AG04450 (cell line): ENCODE measurements at regions not wholly inside any gene's neighbourhood (a gene's known extent, or its start where the extent isn't known, plus 50 kb on each side); places are given as distances from the start of the nearest gene placed in this dataset.

ENCODE experiments used
- CTCF ChIA-PET: fragments of 300-600, 350-600 bp; formaldehyde crosslinking; extraction: SDS; loops from one replicate; lab custom pipeline; 2022; ENCODE audit warnings: antibody characterized with exemption, inconsistent platforms; lab: Charles Lee
- POLR2A ChIA-PET: fragments of 350-600 bp; formaldehyde crosslinking; extraction: SDS; loops from one replicate; lab custom pipeline; 2021; ENCODE audit warnings: antibody characterized with exemption, inconsistent platforms; lab: Yijun Ruan, JAX
- DNase-seq: peaks from one replicate; pipeline ENCODE4 v3.0.0-alpha.2; 2011; ENCODE audit warnings: low read depth, low spot score
- H3K27ac ChIP-seq: one replicate; pipeline ENCODE4 v1.5.1; 2012; ENCODE audit warnings: low read depth, low read length, control low read depth
- H3K27me3 ChIP-seq: one replicate; pipeline ENCODE4 v1.6.0; 2012; ENCODE audit warnings: low read length; ENCODE audit not compliant: control insufficient read depth, insufficient read depth
- H3K4me3 ChIP-seq: 2 replicates; pipeline ENCODE4 v1.5.1; 2011; ENCODE audit warnings: mild to moderate bottlenecking, low read depth, low read length, control low read depth
- H3K9me3 ChIP-seq: 2 replicates; pipeline ENCODE4 v1.5.1; 2012; ENCODE audit warnings: low read length; ENCODE audit not compliant: control insufficient read depth, insufficient read depth
- TF ChIP-seq, protein P1 (sequence below): IDR thresholded peaks from 2 replicates; pipeline ENCODE4 v1.5.1; 2011; ENCODE audit warnings: low read depth, low read length, control low read depth, inconsistent platforms

- TF ChIP-seq, protein P1, sequence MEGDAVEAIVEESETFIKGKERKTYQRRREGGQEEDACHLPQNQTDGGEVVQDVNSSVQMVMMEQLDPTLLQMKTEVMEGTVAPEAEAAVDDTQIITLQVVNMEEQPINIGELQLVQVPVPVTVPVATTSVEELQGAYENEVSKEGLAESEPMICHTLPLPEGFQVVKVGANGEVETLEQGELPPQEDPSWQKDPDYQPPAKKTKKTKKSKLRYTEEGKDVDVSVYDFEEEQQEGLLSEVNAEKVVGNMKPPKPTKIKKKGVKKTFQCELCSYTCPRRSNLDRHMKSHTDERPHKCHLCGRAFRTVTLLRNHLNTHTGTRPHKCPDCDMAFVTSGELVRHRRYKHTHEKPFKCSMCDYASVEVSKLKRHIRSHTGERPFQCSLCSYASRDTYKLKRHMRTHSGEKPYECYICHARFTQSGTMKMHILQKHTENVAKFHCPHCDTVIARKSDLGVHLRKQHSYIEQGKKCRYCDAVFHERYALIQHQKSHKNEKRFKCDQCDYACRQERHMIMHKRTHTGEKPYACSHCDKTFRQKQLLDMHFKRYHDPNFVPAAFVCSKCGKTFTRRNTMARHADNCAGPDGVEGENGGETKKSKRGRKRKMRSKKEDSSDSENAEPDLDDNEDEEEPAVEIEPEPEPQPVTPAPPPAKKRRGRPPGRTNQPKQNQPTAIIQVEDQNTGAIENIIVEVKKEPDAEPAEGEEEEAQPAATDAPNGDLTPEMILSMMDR: no peak
- no peak overlapping the region for H3K4me3 ChIP-seq
- POLR2A ChIA-PET: interaction anchor here (0.6 kb wide), 2 partner anchors 13 to 22 kb away, joined by 3 read pairs; no protein-coding TSS in a partner anchor
- no peaks in the 10 kb centered on the region for H3K27me3 ChIP-seq
- CTCF ChIA-PET: no interaction called here
- H3K9me3 ChIP-seq: peaks cover 5% of the 10 kb centered on the region; the same call in 1 of the 2 replicates
- H3K27ac ChIP-seq: no peak overlapping the region
- no peak for DNase-seq
Measured at GRCh38 chr6:165825256-165825815, 162.3 kb upstream of the PDE10A start.

DNA sequence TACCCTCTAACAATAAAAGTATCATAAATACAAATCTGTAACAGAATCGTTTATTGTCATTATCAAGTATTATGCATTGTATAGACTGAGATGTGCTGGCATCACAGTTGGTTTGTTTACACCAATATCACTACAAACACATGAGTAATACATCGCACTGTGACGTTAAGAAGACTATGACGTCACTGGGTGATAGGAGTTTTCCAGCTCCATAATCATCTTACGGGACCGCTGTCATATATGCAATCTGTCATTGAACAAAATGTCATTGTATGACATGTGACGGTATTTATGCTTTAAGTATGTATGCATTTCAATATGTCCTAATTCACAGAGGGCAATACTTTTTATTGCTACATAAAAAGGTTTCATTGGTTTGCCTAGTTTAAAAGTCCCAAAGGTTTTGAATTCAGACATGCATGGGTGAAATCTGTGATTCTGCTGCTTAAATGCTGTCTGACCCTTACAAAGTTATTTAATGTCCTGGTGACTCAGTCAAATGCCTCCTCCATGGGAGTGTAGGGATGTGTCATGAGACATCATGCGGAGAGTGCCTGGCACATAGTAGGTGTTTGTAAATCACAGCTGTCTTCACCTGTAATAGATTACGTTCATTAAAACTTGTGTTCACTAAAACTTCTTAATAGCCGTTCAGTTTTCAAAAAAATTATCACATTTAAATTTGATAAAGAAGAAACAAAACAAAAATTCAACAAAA is 160.7 kb upstream of the PDE10A start:
- Histone ChIP-seq H3K4me3 (no peak overlapping the region), H3K27me3 (no peaks in the 10 kb centered on the region), H3K27ac (no peak overlapping the region), H3K9me3 (peaks cover 8% of the 10 kb centered on the region; the same call in 1 of the 2 replicates)
- no peak for DNase-seq
- ChIA-PET POLR2A (no interaction called here), CTCF (interaction anchor here (0.9 kb wide), 1 partner anchor 384 kb away, joined by 3 read pairs; no protein-coding TSS in a partner anchor)
- TF ChIP-seq, protein P1: no peak

DNA sequence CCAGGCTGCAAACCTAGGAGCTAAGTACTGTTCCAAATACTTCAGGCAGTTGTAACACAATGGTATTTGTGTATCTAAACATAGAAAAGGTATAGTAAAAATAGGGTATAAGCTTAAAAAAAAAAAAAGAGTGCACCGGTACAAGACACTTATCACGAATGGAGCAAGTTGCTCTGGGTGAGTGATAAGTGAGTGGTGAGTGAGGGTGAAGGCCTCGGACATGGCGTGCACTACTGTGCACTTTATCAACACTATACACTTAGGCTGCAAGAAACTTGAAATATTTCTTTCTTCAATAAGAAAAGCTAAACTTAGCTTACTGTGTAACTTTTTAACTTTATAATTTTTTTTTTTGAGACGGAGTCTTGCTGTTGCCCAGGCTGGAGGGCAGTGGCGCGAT is 159.5 kb upstream of the PDE10A start:
- H3K9me3 ChIP-seq: peaks cover 8% of the 10 kb centered on the region; the same call in 1 of the 2 replicates
- ChIA-PET CTCF (interaction anchor here (0.9 to 1.0 kb wide), 2 partner anchors 27 to 383 kb away, joined by 3 read pairs; no protein-coding TSS in a partner anchor), POLR2A (no interaction called here)

DNA sequence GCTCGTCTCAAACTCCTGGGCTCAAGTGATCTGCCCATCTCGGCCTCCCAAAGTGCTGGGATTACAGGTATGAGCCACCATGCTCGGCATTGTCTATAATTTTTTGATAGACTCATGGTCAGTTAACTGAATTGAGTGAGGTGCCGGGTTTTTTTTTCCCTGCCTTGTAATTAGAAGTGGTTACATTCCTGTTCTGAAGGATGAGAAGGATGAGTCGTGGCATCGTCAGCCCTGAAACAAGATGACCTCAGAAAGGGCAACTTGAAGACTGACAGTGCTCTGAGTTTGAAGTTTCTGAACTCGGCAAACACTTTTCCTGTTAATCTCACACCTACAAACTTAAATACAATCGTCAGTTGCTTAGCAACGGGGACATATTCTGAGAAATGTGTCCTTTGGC is 158.7 kb upstream of the PDE10A start:
- H3K4me3 ChIP-seq: no peak overlapping the region
- peaks cover under 1% of the 10 kb centered on the region for H3K27me3 ChIP-seq
- TF ChIP-seq, protein P1: no peak
- peaks cover 3% of the 10 kb centered on the region; the same call in 1 of the 2 replicates for H3K9me3 ChIP-seq
- ChIA-PET POLR2A (no interaction called here), CTCF (no interaction called here)
- DNase-seq: no peak
- no peak overlapping the region for H3K27ac ChIP-seq

More for the DNA sequence above, 159.5 kb upstream of the PDE10A start:
- Histone ChIP-seq H3K27me3 (no peaks in the 10 kb centered on the region), H3K4me3 (no peak overlapping the region), H3K27ac (no peak overlapping the region)
- DNase-seq: no peak
- TF ChIP-seq, protein P1: no peak

DNA sequence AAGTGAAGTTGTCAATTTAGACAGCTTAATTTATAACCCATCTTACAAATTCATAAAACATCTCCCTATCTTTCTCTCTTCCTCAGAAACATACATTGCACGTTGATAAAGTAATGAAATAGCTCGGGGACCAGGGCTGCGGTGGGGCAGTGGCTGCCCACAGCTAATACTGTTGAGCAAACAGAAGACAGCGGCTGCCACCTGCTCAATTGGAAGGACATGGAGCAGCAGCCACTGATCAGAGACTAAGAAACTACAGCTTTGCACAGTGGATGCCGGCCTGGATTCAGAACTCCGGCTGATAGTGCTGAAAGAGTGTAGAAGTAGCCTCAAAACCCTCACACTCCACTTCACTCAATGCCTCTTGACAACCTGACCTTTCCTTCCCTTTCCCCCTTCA is 157.9 kb upstream of the PDE10A start:
- ChIA-PET POLR2A (no interaction called here), CTCF (interaction anchor here (0.9 kb wide), 1 partner anchor 24 kb away, joined by 3 read pairs; no protein-coding TSS in a partner anchor)
- DNase-seq: no peak
- Histone ChIP-seq H3K4me3 (no peak overlapping the region), H3K27ac (no peak overlapping the region), H3K27me3 (peaks cover 3% of the 10 kb centered on the region), H3K9me3 (peaks cover 2% of the 10 kb centered on the region; the same call in 1 of the 2 replicates)
- TF ChIP-seq, protein P1: no peak
